ENCODE measurements at regions not wholly inside any gene's neighbourhood (a gene's known extent, or its start where the extent isn't known, plus 50 kb on each side); places are given as distances from the start of the nearest gene placed in this dataset.
"Not testable (repeated sequence)": the region's sequence is repeated elsewhere in the genome, so short reads cannot be mapped to it uniquely, and the experiment has no call there.

- no peak overlapping the region for H3K4me3 ChIP-seq (ENCODE audit: low read depth, low read length)
- in situ Hi-C loops (cut with HindIII; ENCODE audit: low sequenced_read_pairs), result no loop called here
- TF ChIP-seq, protein P1, sequence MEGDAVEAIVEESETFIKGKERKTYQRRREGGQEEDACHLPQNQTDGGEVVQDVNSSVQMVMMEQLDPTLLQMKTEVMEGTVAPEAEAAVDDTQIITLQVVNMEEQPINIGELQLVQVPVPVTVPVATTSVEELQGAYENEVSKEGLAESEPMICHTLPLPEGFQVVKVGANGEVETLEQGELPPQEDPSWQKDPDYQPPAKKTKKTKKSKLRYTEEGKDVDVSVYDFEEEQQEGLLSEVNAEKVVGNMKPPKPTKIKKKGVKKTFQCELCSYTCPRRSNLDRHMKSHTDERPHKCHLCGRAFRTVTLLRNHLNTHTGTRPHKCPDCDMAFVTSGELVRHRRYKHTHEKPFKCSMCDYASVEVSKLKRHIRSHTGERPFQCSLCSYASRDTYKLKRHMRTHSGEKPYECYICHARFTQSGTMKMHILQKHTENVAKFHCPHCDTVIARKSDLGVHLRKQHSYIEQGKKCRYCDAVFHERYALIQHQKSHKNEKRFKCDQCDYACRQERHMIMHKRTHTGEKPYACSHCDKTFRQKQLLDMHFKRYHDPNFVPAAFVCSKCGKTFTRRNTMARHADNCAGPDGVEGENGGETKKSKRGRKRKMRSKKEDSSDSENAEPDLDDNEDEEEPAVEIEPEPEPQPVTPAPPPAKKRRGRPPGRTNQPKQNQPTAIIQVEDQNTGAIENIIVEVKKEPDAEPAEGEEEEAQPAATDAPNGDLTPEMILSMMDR (IDR thresholded peaks at IDR 0.05; ENCODE audit: low read depth, low read length, missing control alignments), result no peak
- DNase-seq (ENCODE audit: low read depth), result no peak
Measured at GRCh38 chr17:49898366-49899190, 50.7 kb upstream of the TAC4 start.

DNA sequence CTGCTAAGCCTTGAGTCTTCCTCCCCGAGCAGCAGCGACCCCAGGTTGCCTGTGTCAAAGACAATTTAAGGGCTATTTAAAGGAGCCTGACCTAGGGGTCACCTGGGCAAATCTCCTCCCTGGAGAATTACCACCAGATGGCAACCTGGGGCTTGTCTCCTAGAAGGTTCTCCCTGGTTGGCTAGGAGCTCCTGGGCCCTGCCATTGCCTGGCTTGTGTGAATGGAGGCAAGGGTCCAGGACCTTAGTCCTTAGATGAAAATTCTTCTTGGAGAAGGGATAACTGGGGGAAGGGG lies 51.3 kb upstream of the TAC4 start:
- TF ChIP-seq, protein P1 (IDR thresholded peaks at IDR 0.05; ENCODE audit: low read depth, low read length, missing control alignments), result peak; percentile 18
- no peak overlapping the region for H3K4me3 ChIP-seq (ENCODE audit: low read depth, low read length)
- DNase-seq (ENCODE audit: low read depth), result no peak
- in situ Hi-C loops (cut with HindIII; ENCODE audit: low sequenced_read_pairs), result no loop called here

DNA sequence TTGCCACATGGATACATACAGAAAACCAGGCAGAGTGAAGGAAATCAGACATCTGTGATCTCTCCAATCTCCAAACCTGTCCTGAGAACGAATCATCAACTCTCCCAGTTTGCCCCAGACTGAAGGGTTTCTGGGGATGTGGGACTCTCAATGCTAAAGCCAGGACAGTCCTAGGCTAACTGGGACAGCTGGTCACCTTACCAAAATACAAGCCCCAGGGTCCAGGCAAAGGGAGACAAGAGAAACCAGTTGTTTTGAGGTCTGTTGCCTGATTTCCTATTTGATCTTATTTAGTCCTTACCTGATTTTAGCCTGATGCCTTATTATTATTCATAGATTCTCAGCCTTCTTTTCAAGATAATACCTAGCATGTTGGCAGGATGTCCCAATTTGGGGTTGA lies 51.7 kb upstream of the TAC4 start:
- no peak overlapping the region for H3K4me3 ChIP-seq (ENCODE audit: low read depth, low read length)
- DNase-seq (ENCODE audit: low read depth), result no peak
- TF ChIP-seq, protein P1 (IDR thresholded peaks at IDR 0.05; ENCODE audit: low read depth, low read length, missing control alignments), result no peak
- in situ Hi-C loops (cut with HindIII; ENCODE audit: low sequenced_read_pairs), result no loop called here

- in situ Hi-C loops (cut with HindIII; ENCODE audit: low sequenced_read_pairs), result loop anchor here (5.0 kb wide), 1 partner anchor 96 kb away; the partner anchor contains the start of gene DLX3
- not testable (repeated sequence) for DNase-seq (ENCODE audit: low read depth); H3K4me3 ChIP-seq (ENCODE audit: low read depth, low read length)
Measured at GRCh38 chr17:49900801-49901200, 52.9 kb upstream of the TAC4 start.

DNA sequence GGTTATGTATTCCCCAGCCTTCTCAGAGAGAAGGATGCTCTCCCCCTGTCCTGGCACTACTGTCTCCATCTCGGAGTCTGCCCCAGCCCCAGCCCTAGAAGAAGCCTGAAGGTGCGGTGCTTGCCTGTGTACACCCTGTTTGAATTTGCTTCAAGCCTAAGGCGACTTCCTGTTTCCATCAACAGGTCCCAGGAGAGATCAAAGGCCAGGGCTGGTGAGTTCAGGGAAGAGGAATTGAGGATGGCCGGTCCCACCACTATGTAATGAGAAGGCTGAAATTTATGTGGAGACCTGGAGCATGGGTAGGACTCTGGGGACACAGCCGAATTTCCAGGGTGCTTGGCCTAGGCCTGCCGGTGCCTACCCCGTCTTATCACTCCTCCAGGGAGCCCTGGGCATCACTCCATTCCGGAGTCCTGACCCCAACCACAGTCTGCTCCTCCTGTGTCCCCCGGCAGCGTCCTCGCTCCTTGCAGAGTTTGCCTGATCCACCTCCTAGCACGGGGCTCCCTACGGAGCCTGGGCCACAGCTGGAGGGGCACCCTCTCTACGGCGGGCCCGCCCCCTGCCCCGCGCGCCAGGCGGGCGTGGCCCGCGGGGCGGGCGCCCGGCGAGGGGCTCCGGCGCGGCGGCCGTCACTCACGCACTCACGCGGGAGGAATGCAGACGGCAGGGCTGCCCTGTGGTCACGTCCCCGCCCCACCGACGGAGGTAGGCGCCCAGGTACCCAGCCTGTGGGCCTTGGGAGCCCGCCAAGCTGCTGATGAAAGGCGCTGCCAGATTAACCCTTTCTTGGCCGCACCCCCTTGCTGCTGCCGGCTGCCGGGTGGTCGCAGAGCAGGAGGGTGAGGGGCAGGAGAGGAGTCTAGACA lies 53.8 kb upstream of the TAC4 start:
- no peak for DNase-seq (ENCODE audit: low read depth)
- H3K4me3 ChIP-seq (ENCODE audit: low read depth, low read length), result no peak overlapping the region

GRCh38 chr17:49903523-49903922 lies 55.7 kb upstream of the TAC4 start:
- H3K4me3 ChIP-seq (ENCODE audit: low read depth, low read length), result no peak overlapping the region
- TF ChIP-seq, protein P1 (IDR thresholded peaks at IDR 0.05; ENCODE audit: low read depth, low read length, missing control alignments), result no peak
- no peak for DNase-seq (ENCODE audit: low read depth)
- in situ Hi-C loops (cut with HindIII; ENCODE audit: low sequenced_read_pairs), result loop anchor here (5.0 kb wide), 1 partner anchor 94 kb away; the partner anchor contains the start of gene DLX3

More for the DNA sequence above, 53.8 kb upstream of the TAC4 start:
- in situ Hi-C loops (cut with HindIII; ENCODE audit: low sequenced_read_pairs), result loop anchor here (5.0 kb wide), 1 partner anchor 96 kb away; the partner anchor contains the start of gene DLX3
- TF ChIP-seq, protein P1 (IDR thresholded peaks at IDR 0.05; ENCODE audit: low read depth, low read length, missing control alignments), result no peak
